ENCODE measurements at regions not wholly inside any gene's neighbourhood (a gene's known extent, or its start where the extent isn't known, plus 50 kb on each side); places are given as distances from the start of the nearest gene placed in this dataset.

GRCh38 chr5:138629392-138629791 is 54.2 kb upstream of the HSPA9 start:
- H3K27me3 ChIP-seq (ENCODE audit: insufficient read depth, poor library complexity, severe bottlenecking), result no peaks in the 10 kb centered on the region
- no peak overlapping the region for H3K4me3 ChIP-seq (replicated peaks; ENCODE audit: insufficient read depth, low read length)
- H3K27ac ChIP-seq (replicated peaks), result no peak overlapping the region
- no peak for DNase-seq (ENCODE audit: low read depth in 1 of 2, low spot score in 1 of 2)
- no peak for TF ChIP-seq CTCF (IDR thresholded peaks at IDR 0.05; ENCODE audit: insufficient read depth, low read length)
- no peak for TF ChIP-seq GABPA (IDR thresholded peaks at IDR 0.05; ENCODE audit: low read depth)
- no peak for TF ChIP-seq POLR2AphosphoS5 (IDR thresholded peaks at IDR 0.05; ENCODE audit: low read depth)
- no peak for TF ChIP-seq REST (IDR thresholded peaks at IDR 0.05; ENCODE audit: insufficient replicate concordance, low read depth)

- TF ChIP-seq GABPA (IDR thresholded peaks at IDR 0.05; ENCODE audit: low read depth) (no peak), SPI1 (IDR thresholded peaks at IDR 0.05; ENCODE audit: borderline replicate concordance, low read depth) (no peak), CTCF (IDR thresholded peaks at IDR 0.05; ENCODE audit: insufficient read depth, low read length) (no peak), POLR2AphosphoS5 (IDR thresholded peaks at IDR 0.05; ENCODE audit: low read depth) (no peak), REST (IDR thresholded peaks at IDR 0.05; ENCODE audit: insufficient replicate concordance, low read depth) (no peak)
- no peak overlapping the region for H3K4me3 ChIP-seq (replicated peaks; ENCODE audit: insufficient read depth, low read length)
- H3K27ac ChIP-seq (replicated peaks), result no peak overlapping the region
- H3K27me3 ChIP-seq (ENCODE audit: insufficient read depth, poor library complexity, severe bottlenecking), result no peaks in the 10 kb centered on the region
- DNase-seq (ENCODE audit: low read depth in 1 of 2, low spot score in 1 of 2), result no peak
Measured at GRCh38 chr5:138626333-138626944, 51.2 kb upstream of the HSPA9 start.

- Histone ChIP-seq H3K4me3 (replicated peaks; ENCODE audit: insufficient read depth, low read length) (no peak overlapping the region), H3K27ac (replicated peaks) (no peak overlapping the region), H3K27me3 (ENCODE audit: insufficient read depth, poor library complexity, severe bottlenecking) (no peaks in the 10 kb centered on the region)
- DNase-seq (ENCODE audit: low read depth in 1 of 2, low spot score in 1 of 2), result no peak
- TF ChIP-seq SPI1 (IDR thresholded peaks at IDR 0.05; ENCODE audit: borderline replicate concordance, low read depth) (no peak), CTCF (IDR thresholded peaks at IDR 0.05; ENCODE audit: insufficient read depth, low read length) (no peak), REST (IDR thresholded peaks at IDR 0.05; ENCODE audit: insufficient replicate concordance, low read depth) (no peak), POLR2AphosphoS5 (IDR thresholded peaks at IDR 0.05; ENCODE audit: low read depth) (no peak), GABPA (IDR thresholded peaks at IDR 0.05; ENCODE audit: low read depth) (no peak)
Measured at GRCh38 chr5:138625134-138625533, 49.9 kb upstream of the HSPA9 start.

Data from HL-60 (cell line).